ENCODE measurements at regions not wholly inside any gene's neighbourhood (a gene's known extent, or its start where the extent isn't known, plus 50 kb on each side); places are given as distances from the start of the nearest gene placed in this dataset.

DNA sequence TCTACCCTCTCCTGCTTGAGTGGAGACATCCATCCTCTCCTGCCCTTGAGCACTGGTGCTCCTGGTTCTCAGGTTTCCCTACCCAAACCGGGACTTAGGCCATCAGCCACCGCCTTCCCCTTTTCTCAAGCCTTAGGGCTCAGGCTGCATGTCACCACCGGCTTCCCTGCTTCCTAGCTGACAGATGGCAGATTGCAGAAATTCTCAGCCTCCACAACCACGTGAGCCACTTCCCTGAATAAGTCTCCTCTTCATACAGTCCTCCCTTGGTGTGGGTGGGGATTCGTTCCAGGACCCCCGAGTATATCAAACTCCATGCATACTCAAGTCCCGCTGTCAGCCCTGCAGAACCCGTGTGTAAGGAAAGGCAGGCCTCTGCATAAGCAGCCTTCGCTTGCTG is 203.5 kb upstream of the ZNF32 start:
- WGBS, 2 experiments (ENCODE audit: extremely low coverage in 1 of 2, insufficient coverage in 1 of 2, insufficient read length in 1 of 2, insufficient replicate concordance in 2 of 2, low coverage in 1 of 2, low lambda C conversion rate in 2 of 2, missing lambda C conversion rate in 1 of 2): 94% methylated on average over 9 of the region's 9 CpGs; no CpG with 5 or more reads in 1 of the 2 experiments
- TF ChIP-seq RXRA (IDR thresholded peaks at IDR 0.05; ENCODE audit: insufficient read depth, low read depth, low read length): no peak
- no peak for TF ChIP-seq BCL11A (IDR thresholded peaks at IDR 0.05; ENCODE audit: low read depth in 2 of 2, low read length in 2 of 2)
- no peak for TF ChIP-seq SUZ12 (IDR thresholded peaks at IDR 0.05; ENCODE audit: low read length)

More for the DNA sequence above, 203.5 kb upstream of the ZNF32 start:
- H3K27ac ChIP-seq (ENCODE audit: low read depth, low read length): no peak overlapping the region
- no peak overlapping the region for H2AFZ ChIP-seq (ENCODE audit: low read length)
- H4K20me1 ChIP-seq (replicated peaks in 1 of 2; ENCODE audit: control insufficient read depth in 1 of 2, insufficient read depth in 2 of 2, low read length in 2 of 2): no peaks in the 10 kb centered on the region
- H2BK20ac ChIP-seq (ENCODE audit: low read length): no peak overlapping the region
- no peak overlapping the region for H3K4me2 ChIP-seq (ENCODE audit: insufficient read depth in 1 of 2, low read depth in 2 of 2, low read length in 2 of 2)
- POLR2A ChIA-PET (ENCODE audit: partially characterized antibody): no interaction called here
- no peaks in the 10 kb centered on the region for H3K36me3 ChIP-seq (ENCODE audit: control insufficient read depth in 2 of 4, insufficient read depth in 4 of 4, low read length in 3 of 4)
- no peaks in the 10 kb centered on the region; the same call in 1 of the 2 replicates for H3K23me2 ChIP-seq (ENCODE audit: low read depth, low read length)
- no peaks in the 10 kb centered on the region for H3K27me3 ChIP-seq (replicated peaks in 1 of 4; ENCODE audit: control insufficient read depth in 3 of 4, extremely low read depth in 1 of 4, insufficient read depth in 3 of 4, low read length in 3 of 4)
- no peak overlapping the region for H2BK120ac ChIP-seq (replicated peaks; ENCODE audit: low read depth, low read length)
- no peak overlapping the region for H3K14ac ChIP-seq (ENCODE audit: insufficient read length)
- no peaks in the 10 kb centered on the region for H3K9me3 ChIP-seq (ENCODE audit: insufficient read depth in 2 of 2, low read depth in 1 of 2, low read length in 1 of 2)
- no peak overlapping the region for H2BK12ac ChIP-seq (ENCODE audit: low read depth, low read length)
- DNase-seq (ENCODE audit: low read depth in 1 of 2, low spot score in 2 of 2): no peak
- no peak overlapping the region for H3K4me3 ChIP-seq (ENCODE audit: extremely low read depth in 1 of 4, insufficient read depth in 2 of 4, low read depth in 3 of 4, low read length in 4 of 4)
- no peak overlapping the region for H4K91ac ChIP-seq (replicated peaks; ENCODE audit: insufficient read length, low read length)
- no peak overlapping the region for H3K23ac ChIP-seq (ENCODE audit: insufficient read length)
- H3K79me2 ChIP-seq (ENCODE audit: control insufficient read depth in 1 of 2, insufficient read depth in 2 of 2, low read length in 2 of 2): no peaks in the 10 kb centered on the region
- no peak overlapping the region for H2AK5ac ChIP-seq (ENCODE audit: low read depth, low read length)
- no peak overlapping the region for H4K8ac ChIP-seq (ENCODE audit: extremely low read depth, insufficient read depth, low read length)
- no peak overlapping the region for H3K18ac ChIP-seq (ENCODE audit: extremely low read depth, low read length)
- no peak overlapping the region for H3K56ac ChIP-seq (replicated peaks; ENCODE audit: insufficient read length, low read depth, low read length)
- H2BK5ac ChIP-seq (ENCODE audit: low read depth, low read length): no peak overlapping the region
- no peak for FAIRE-seq
- CTCF ChIA-PET (ENCODE audit: partially characterized antibody): no interaction called here
- no peaks in the 10 kb centered on the region for H3K79me1 ChIP-seq (ENCODE audit: low read depth, low read length)
- H2BK15ac ChIP-seq (ENCODE audit: low read length): no peak overlapping the region
- no peak overlapping the region for H4K5ac ChIP-seq (ENCODE audit: insufficient read length, low read depth, low read length)
- no peak overlapping the region for H3K9ac ChIP-seq (replicated peaks in 1 of 4; ENCODE audit: extremely low read depth in 1 of 4, low read depth in 3 of 4, low read length in 3 of 4)
- no peak overlapping the region for H3K4ac ChIP-seq (replicated peaks; ENCODE audit: insufficient read length, low read depth, low read length)
- no peaks in the 10 kb centered on the region for H3K4me1 ChIP-seq (replicated peaks in 1 of 4; ENCODE audit: control insufficient read depth in 3 of 4, insufficient read depth in 4 of 4, low read length in 3 of 4)

Data from H1 (cell line).